ENCODE measurements at regions not wholly inside any gene's neighbourhood (a gene's known extent, or its start where the extent isn't known, plus 50 kb on each side); places are given as distances from the start of the nearest gene placed in this dataset.
A peak's percentile ranks its signal among the peaks of the same experiment; 100 is the strongest.
"Not testable (repeated sequence)": the region's sequence is repeated elsewhere in the genome, so short reads cannot be mapped to it uniquely, and the experiment has no call there.

DNA sequence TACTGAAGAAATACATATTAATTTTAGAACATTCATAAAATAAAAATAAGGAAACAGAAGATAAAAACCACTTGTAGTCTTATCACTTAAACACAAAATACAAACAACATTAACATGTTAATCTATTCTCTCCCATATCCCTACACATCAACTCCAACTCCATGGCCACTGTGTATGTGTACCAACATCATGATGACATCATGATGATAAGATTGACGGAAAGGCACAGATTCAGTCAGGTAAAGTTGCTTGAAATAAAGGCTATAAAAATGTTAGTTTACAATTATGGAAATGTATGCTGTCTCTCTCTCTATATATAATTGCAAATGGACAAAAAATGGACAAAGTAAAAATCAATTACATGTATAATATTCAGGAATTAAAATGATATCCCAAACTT, 388.5 kb upstream of the UBE2E3 start:
- Histone ChIP-seq H3T11ph (ENCODE audit: low read length) (no peak overlapping the region), H2BK15ac (ENCODE audit: low read depth, low read length) (no peak overlapping the region), H2AK5ac (ENCODE audit: insufficient read length, low read length) (no peak overlapping the region), H2BK20ac (ENCODE audit: low read depth, low read length, poor library complexity, severe bottlenecking) (no peak overlapping the region), H4K20me1 (ENCODE audit: control insufficient read depth, insufficient read depth, insufficient read length) (no peaks in the 10 kb centered on the region), H3K4me1 (ENCODE audit: insufficient read depth, low read length) (no peaks in the 10 kb centered on the region), H3K79me2 (ENCODE audit: insufficient read depth, low read length) (no peaks in the 10 kb centered on the region), H3K14ac (ENCODE audit: insufficient read depth, low read length) (no peak overlapping the region), H3K23me2 (ENCODE audit: insufficient read length, low read depth, low read length, poor library complexity, severe bottlenecking) (no peaks in the 10 kb centered on the region), H3K23ac (ENCODE audit: insufficient read length, low read depth, low read length) (no peak overlapping the region), H2BK120ac (ENCODE audit: low read depth, low read length, poor library complexity, severe bottlenecking) (no peak overlapping the region), H3K18ac (ENCODE audit: insufficient read length, low read depth, low read length) (no peak overlapping the region), H3K9ac (ENCODE audit: extremely low read depth, insufficient read length, low read length) (no peak overlapping the region), H3K4me2 (ENCODE audit: insufficient read depth, insufficient read length, low read length) (no peak overlapping the region), H3K56ac (ENCODE audit: insufficient read length, low read depth, low read length) (no peak overlapping the region), H2BK12ac (ENCODE audit: insufficient read length, low read depth, low read length) (no peak overlapping the region), H3K4ac (ENCODE audit: low read depth, low read length) (no peak overlapping the region), H3K79me1 (ENCODE audit: insufficient read depth, low read depth, low read length, poor library complexity, severe bottlenecking) (no peaks in the 10 kb centered on the region), H3K9me3 (ENCODE audit: control insufficient read depth, low read depth, low read length) (no peaks in the 10 kb centered on the region), H4K8ac (replicated peaks; ENCODE audit: insufficient read length, low read depth, low read length) (no peak overlapping the region), H4K91ac (ENCODE audit: insufficient read length, low read depth, low read length) (no peak overlapping the region), H3K27ac (ENCODE audit: insufficient read length, low read depth, low read length) (no peak overlapping the region), H2BK5ac (ENCODE audit: insufficient read length, low read length) (no peak overlapping the region), H2AFZ (ENCODE audit: low read length) (no peak overlapping the region), H4K5ac (ENCODE audit: insufficient read length, low read depth, low read length) (no peak overlapping the region), H3K27me3 (ENCODE audit: insufficient read depth, low read length) (no peaks in the 10 kb centered on the region)
- no peak overlapping the region for H3K27ac Mint-ChIP-seq
- H3K4me3 Mint-ChIP-seq = no peak overlapping the region
- H3K4me1 Mint-ChIP-seq = peaks cover 9 to 13% of the 10 kb centered on the region in 2 experiments
- no peak for DNase-seq
- peaks cover 16 to 26% (median 21%) of the 10 kb centered on the region in 3 experiments for H3K36me3 Mint-ChIP-seq (ENCODE audit: insufficient read depth in 1 of 3, low read depth in 3 of 3)
- peaks cover 1% of the 10 kb centered on the region; the same call in 1 of the 2 replicates for H3K27me3 Mint-ChIP-seq (ENCODE audit: low read depth)
- TF ChIP-seq, protein P1, sequence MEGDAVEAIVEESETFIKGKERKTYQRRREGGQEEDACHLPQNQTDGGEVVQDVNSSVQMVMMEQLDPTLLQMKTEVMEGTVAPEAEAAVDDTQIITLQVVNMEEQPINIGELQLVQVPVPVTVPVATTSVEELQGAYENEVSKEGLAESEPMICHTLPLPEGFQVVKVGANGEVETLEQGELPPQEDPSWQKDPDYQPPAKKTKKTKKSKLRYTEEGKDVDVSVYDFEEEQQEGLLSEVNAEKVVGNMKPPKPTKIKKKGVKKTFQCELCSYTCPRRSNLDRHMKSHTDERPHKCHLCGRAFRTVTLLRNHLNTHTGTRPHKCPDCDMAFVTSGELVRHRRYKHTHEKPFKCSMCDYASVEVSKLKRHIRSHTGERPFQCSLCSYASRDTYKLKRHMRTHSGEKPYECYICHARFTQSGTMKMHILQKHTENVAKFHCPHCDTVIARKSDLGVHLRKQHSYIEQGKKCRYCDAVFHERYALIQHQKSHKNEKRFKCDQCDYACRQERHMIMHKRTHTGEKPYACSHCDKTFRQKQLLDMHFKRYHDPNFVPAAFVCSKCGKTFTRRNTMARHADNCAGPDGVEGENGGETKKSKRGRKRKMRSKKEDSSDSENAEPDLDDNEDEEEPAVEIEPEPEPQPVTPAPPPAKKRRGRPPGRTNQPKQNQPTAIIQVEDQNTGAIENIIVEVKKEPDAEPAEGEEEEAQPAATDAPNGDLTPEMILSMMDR (conservative IDR thresholded peaks at IDR 0.05) = no peak
- WGBS (ENCODE audit: extremely low coverage, insufficient read length, low lambda C conversion rate) = no CpG with 5 or more reads among the region's 1 CpG
- peaks cover 11 to 26% of the 10 kb centered on the region in 2 experiments for H3K9me3 Mint-ChIP-seq

DNA sequence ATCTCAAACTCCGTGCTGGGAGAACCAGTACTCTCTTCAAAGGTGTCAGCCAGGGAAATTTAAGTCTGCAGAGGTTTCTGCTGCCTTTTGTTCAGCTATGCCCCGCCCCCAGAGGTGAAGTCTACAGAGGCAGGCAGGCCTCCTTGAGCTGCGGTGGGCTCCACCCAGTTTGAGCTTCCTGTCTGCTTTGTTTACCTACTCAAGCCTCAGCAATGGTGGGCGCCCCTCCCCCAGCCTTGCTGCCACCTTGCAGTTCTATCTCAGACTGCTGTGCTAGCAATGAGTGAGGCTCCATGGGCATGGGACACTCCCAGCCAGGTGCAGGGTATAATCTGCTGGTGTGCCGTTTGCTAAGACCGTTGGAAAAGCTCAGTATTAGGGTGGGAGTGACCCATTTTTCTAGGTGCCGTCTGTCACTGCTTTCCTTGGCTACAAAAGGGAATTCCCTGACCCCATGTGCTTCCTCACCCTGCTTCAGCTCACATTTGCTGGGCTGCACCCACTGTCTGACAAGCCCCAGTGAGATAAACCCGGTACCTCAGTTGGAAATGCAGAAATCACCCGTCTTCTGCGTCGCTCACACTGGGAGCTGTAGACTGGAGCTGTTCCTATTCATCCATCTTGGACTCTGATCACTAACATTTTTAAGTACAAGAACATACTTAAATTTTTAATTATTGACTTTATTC, 389.2 kb upstream of the UBE2E3 start:
- not testable (repeated sequence) for H3K14ac ChIP-seq (ENCODE audit: insufficient read depth, low read length); H3K27me3 ChIP-seq (ENCODE audit: insufficient read depth, low read length); H3K27me3 Mint-ChIP-seq (ENCODE audit: low read depth); H4K20me1 ChIP-seq (ENCODE audit: control insufficient read depth, insufficient read depth, insufficient read length); H3K4me2 ChIP-seq (ENCODE audit: insufficient read depth, insufficient read length, low read length); H2BK12ac ChIP-seq (ENCODE audit: insufficient read length, low read depth, low read length); H3K4me1 ChIP-seq (ENCODE audit: insufficient read depth, low read length); H2BK120ac ChIP-seq (ENCODE audit: low read depth, low read length, poor library complexity, severe bottlenecking); H3K9ac ChIP-seq (ENCODE audit: extremely low read depth, insufficient read length, low read length); H3K56ac ChIP-seq (ENCODE audit: insufficient read length, low read depth, low read length); H3K4ac ChIP-seq (ENCODE audit: low read depth, low read length); H4K5ac ChIP-seq (ENCODE audit: insufficient read length, low read depth, low read length); H4K8ac ChIP-seq (replicated peaks; ENCODE audit: insufficient read length, low read depth, low read length); H3K18ac ChIP-seq (ENCODE audit: insufficient read length, low read depth, low read length); H2AK5ac ChIP-seq (ENCODE audit: insufficient read length, low read length); H2BK20ac ChIP-seq (ENCODE audit: low read depth, low read length, poor library complexity, severe bottlenecking); H2BK5ac ChIP-seq (ENCODE audit: insufficient read length, low read length); H3K23ac ChIP-seq (ENCODE audit: insufficient read length, low read depth, low read length); H3K79me2 ChIP-seq (ENCODE audit: insufficient read depth, low read length); H2AFZ ChIP-seq (ENCODE audit: low read length); H2BK15ac ChIP-seq (ENCODE audit: low read depth, low read length); H3K9me3 ChIP-seq (ENCODE audit: control insufficient read depth, low read depth, low read length); H3K23me2 ChIP-seq (ENCODE audit: insufficient read length, low read depth, low read length, poor library complexity, severe bottlenecking); H3K4me3 Mint-ChIP-seq; H3K79me1 ChIP-seq (ENCODE audit: insufficient read depth, low read depth, low read length, poor library complexity, severe bottlenecking); H3K27ac ChIP-seq (ENCODE audit: insufficient read length, low read depth, low read length); H3T11ph ChIP-seq (ENCODE audit: low read length); H4K91ac ChIP-seq (ENCODE audit: insufficient read length, low read depth, low read length)
- WGBS (ENCODE audit: extremely low coverage, insufficient read length, low lambda C conversion rate) = no CpG with 5 or more reads among the region's 11 CpGs
- Mint-ChIP-seq H3K9me3 (peaks cover 11 to 28% of the 10 kb centered on the region in 2 experiments), H3K27ac (peak overlapping the region in 2 of 3 experiments; percentile 73 to 89; a peak in 3 of 7 replicates), H3K4me1 (peaks cover 9 to 13% of the 10 kb centered on the region in 2 experiments), H3K36me3 (ENCODE audit: insufficient read depth in 1 of 3, low read depth in 3 of 3) (peaks cover 16 to 26% (median 22%) of the 10 kb centered on the region in 3 experiments)
- DNase-seq = peak; percentile 75

All from H9 (cell line).